ENCODE measurements at regions not wholly inside any gene's neighbourhood (a gene's known extent, or its start where the extent isn't known, plus 50 kb on each side); places are given as distances from the start of the nearest gene placed in this dataset.

DNA sequence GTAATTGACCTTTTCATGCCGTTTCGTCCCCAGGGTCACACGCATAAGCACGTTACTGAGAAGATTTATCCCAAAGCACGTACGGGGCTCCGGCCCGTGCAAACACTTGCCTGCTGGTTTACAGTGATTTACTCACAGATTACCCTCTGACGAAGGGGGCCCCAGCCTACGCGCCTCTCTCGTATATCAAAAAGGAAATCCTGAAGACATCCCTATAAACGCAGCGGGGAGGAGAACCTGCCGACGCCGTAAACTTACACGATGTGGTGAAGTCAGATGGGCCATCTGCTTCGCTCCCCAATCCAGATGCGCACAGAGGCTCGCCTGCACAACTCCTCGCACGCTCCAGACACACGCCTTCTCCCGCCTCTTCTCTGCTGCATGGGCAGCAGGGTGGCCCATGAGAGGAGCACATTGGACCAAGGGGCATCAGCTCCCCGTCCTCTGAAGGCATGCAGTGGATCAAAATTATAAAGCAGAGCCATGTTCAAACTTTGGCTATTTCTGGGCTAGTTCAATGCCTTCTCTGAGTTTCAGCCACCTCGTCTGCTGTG is 123.6 kb downstream of the MN1 start:
- TF ChIP-seq, protein P1, sequence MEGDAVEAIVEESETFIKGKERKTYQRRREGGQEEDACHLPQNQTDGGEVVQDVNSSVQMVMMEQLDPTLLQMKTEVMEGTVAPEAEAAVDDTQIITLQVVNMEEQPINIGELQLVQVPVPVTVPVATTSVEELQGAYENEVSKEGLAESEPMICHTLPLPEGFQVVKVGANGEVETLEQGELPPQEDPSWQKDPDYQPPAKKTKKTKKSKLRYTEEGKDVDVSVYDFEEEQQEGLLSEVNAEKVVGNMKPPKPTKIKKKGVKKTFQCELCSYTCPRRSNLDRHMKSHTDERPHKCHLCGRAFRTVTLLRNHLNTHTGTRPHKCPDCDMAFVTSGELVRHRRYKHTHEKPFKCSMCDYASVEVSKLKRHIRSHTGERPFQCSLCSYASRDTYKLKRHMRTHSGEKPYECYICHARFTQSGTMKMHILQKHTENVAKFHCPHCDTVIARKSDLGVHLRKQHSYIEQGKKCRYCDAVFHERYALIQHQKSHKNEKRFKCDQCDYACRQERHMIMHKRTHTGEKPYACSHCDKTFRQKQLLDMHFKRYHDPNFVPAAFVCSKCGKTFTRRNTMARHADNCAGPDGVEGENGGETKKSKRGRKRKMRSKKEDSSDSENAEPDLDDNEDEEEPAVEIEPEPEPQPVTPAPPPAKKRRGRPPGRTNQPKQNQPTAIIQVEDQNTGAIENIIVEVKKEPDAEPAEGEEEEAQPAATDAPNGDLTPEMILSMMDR (IDR thresholded peaks at IDR 0.05; ENCODE audit: insufficient read depth, low read depth, low read length): no peak
- TF ChIP-seq EZH2 (IDR thresholded peaks at IDR 0.05; ENCODE audit: insufficient read depth, low read length): no peak

Data from astrocyte (in vitro differentiated cells and primary cell).